K562 (cell line): ENCODE measurements at regions not wholly inside any gene's neighbourhood (a gene's known extent, or its start where the extent isn't known, plus 50 kb on each side); places are given as distances from the start of the nearest gene placed in this dataset.

Experiments used
- ATAC-seq: fragments of 200-7000 bp; cut with Tn5 transposase; 3 replicates; pipeline ENCODE4 v1.9.1; 2020; ENCODE audit warnings: moderate library complexity
- BruUV-seq: library from RNA; stranded (reverse); fragments of 400-500 nt; replicated peaks from 2 replicates; lab custom pipeline; 2021; lab: Mats Ljungman, UMichigan
- CTCF ChIA-PET: fragments of 300-600 bp; formaldehyde crosslinking; extraction: SDS; loops from one replicate; lab custom pipeline; 2021; ENCODE audit warnings: low intra/inter-chr PET ratio; lab: Yijun Ruan, JAX
- POLR2A ChIA-PET: fragments of 300-600, 350-650 bp; sonication (Branson Sonifier 250); formaldehyde crosslinking; extraction: SDS; loops from one replicate; lab custom pipeline; 2021; ENCODE audit warnings: antibody characterized with exemption, inconsistent platforms; lab: Yijun Ruan, JAX
- DNase-seq, 4 experiments: peaks; one replicate each; pipeline versions ENCODE4 v3.0.0 to v3.0.0-alpha.2; 2011 to 2018; ENCODE audit warnings: low spot score in 3 of 4, mixed read lengths in 3 of 4; ENCODE audit errors: extremely low read depth in 1 of 4
- FAIRE-seq: peaks from 2 replicates; lab custom pipeline; 2011; peaks lifted over from hg19 to GRCh38; lab: Jason Lieb, UNC
- H2AFZ ChIP-seq: 2 replicates; pipeline ENCODE4 v1.6.0; 2011; ENCODE audit warnings: low read depth, low read length, control low read depth, inconsistent platforms
- H3K27ac ChIP-seq: fragments of 200-600 bp; 3 replicates; pipeline ENCODE4 v1.8.0; 2011; ENCODE audit warnings: low read depth, mild to moderate bottlenecking, control low read depth, inconsistent platforms, low read length, moderate library complexity, mixed read lengths; ENCODE audit errors: extremely low read depth
- H3K27me3 ChIP-seq, 2 experiments: fragments of 300-600 bp in 1 of 2; 2 replicates in 1 of 2; 3 replicates in 1 of 2; pipeline versions ENCODE4 v1.6.0 to v1.8.0; 2011; ENCODE audit warnings: inconsistent platforms in 2 of 2, low read length in 2 of 2, mild to moderate bottlenecking in 1 of 2, mixed read lengths in 1 of 2, moderate library complexity in 1 of 2; ENCODE audit not compliant: control insufficient read depth in 2 of 2, insufficient read depth in 2 of 2
- H3K36me3 ChIP-seq: fragments of 300-600 bp; 3 replicates; pipeline ENCODE4 v1.8.0; 2011; ENCODE audit warnings: mild to moderate bottlenecking, low read length, inconsistent platforms; ENCODE audit not compliant: control insufficient read depth, insufficient read depth
- H3K4me1 ChIP-seq, 2 experiments: fragments of 200-600 bp in 1 of 2; replicated peaks in 1 of 2; 2 replicates in 1 of 2; 3 replicates in 1 of 2; pipeline versions ENCODE4 v1.5.1 to v1.8.0; 2011; ENCODE audit warnings: inconsistent platforms in 2 of 2, low read length in 2 of 2, mild to moderate bottlenecking in 1 of 2, mixed read lengths in 1 of 2, moderate library complexity in 1 of 2; ENCODE audit not compliant: control insufficient read depth in 2 of 2, insufficient read depth in 2 of 2
- H3K4me2 ChIP-seq: 2 replicates; pipeline ENCODE4 v1.6.1; 2011; ENCODE audit warnings: low read length, control low read depth, inconsistent platforms, mixed read lengths; ENCODE audit not compliant: insufficient read depth
- H3K4me3 ChIP-seq: fragments of 200-600 bp; sonication (generic), shearing (Covaris generic); 2 replicates; pipeline ENCODE4 v1.5.1; 2016; ENCODE audit warnings: control low read depth, inconsistent platforms
- H3K79me2 ChIP-seq: fragments of 200-600 bp; 3 replicates; pipeline ENCODE4 v1.8.0; 2011; ENCODE audit warnings: low read length, inconsistent platforms; ENCODE audit not compliant: control insufficient read depth, insufficient read depth
- H3K9ac ChIP-seq, 2 experiments: 2 replicates each; pipeline versions ENCODE4 v1.6.0 to v1.6.1; 2011; ENCODE audit warnings: low read depth in 2 of 2, low read length in 2 of 2, control low read depth in 1 of 2, inconsistent platforms in 1 of 2, mild to moderate bottlenecking in 1 of 2, mixed read lengths in 1 of 2; ENCODE audit not compliant: insufficient read depth in 1 of 2
- H3K9me1 ChIP-seq: one replicate; pipeline ENCODE4 v1.6.0; 2011; ENCODE audit warnings: inconsistent platforms, mild to moderate bottlenecking, low read length, moderate library complexity; ENCODE audit not compliant: control insufficient read depth, insufficient read depth
- H3K9me3 ChIP-seq: replicated peaks from 2 replicates; pipeline ENCODE4 v1.5.1; 2011; ENCODE audit warnings: low read depth, low read length, inconsistent platforms; ENCODE audit not compliant: control insufficient read depth, insufficient read depth
- H4K20me1 ChIP-seq: replicated peaks from 2 replicates; pipeline ENCODE4 v1.6.1; 2011; ENCODE audit warnings: low read length, inconsistent platforms, mixed read lengths; ENCODE audit not compliant: control insufficient read depth, insufficient read depth
- CBX5 ChIP-seq: IDR thresholded peaks from 2 replicates; pipeline ENCODE4 v1.6.1; 2014; ENCODE audit warnings: low read depth, borderline replicate concordance
- ELF2 ChIP-seq: fragments of 250-450 bp; sonication (Bioruptor Pico); IDR thresholded peaks from 2 replicates; pipeline ENCODE4 v1.5.0; 2021; ENCODE audit warnings: mild to moderate bottlenecking
- HDAC6 ChIP-seq: IDR thresholded peaks from 2 replicates; pipeline ENCODE4 v1.6.1; 2012; ENCODE audit warnings: low read depth, mild to moderate bottlenecking, control low read depth, inconsistent platforms, low read length, moderate library complexity
- KAT2B ChIP-seq: IDR thresholded peaks from one replicate; pipeline ENCODE4 v1.6.1; 2012; ENCODE audit warnings: low read depth, mild to moderate bottlenecking, control low read depth, inconsistent platforms, low read length, moderate library complexity
- MAFK ChIP-seq: IDR thresholded peaks from 2 replicates; pipeline ENCODE4 v1.6.1; 2011; ENCODE audit warnings: low read length, improper control_type of control experiment
- PHF8 ChIP-seq: fragments of 200-600 bp; sonication (generic); IDR thresholded peaks from 2 replicates; pipeline ENCODE4 v1.6.1; 2012; ENCODE audit warnings: mixed run types, mild to moderate bottlenecking, inconsistent platforms, low read length, moderate library complexity, borderline replicate concordance
- PKNOX1 ChIP-seq: fragments of 450-650 bp; IDR thresholded peaks from 2 replicates; pipeline ENCODE4 v1.6.1; 2016
- SIN3B ChIP-seq: fragments of 450-650 bp; IDR thresholded peaks from 2 replicates; pipeline ENCODE4 v1.6.1; 2017; ENCODE audit warnings: low read depth, mild to moderate bottlenecking, moderate library complexity
- SMARCC2 ChIP-seq: fragments of 450-650 bp; IDR thresholded peaks from 2 replicates; pipeline ENCODE4 v1.6.1; 2017; ENCODE audit warnings: antibody characterized with exemption, moderate library complexity, mild to moderate bottlenecking, low read depth
- ZBTB5 ChIP-seq: fragments of 450-650 bp; IDR thresholded peaks from 2 replicates; pipeline ENCODE4 v1.6.1; 2017; ENCODE audit warnings: antibody characterized with exemption
- ZC3H11A ChIP-seq: IDR thresholded peaks from 2 replicates; pipeline ENCODE4 v1.6.1; 2012; ENCODE audit warnings: low read depth, low read length, improper control_type of control experiment
- ZC3H4 ChIP-seq: sonication (generic); formaldehyde crosslinking; IDR thresholded peaks from 2 replicates; pipeline ENCODE4 v1.9.0; 2021; ENCODE audit warnings: missing genetic modification reagents, borderline replicate concordance
- ZSCAN29 ChIP-seq: fragments of 450-650 bp; IDR thresholded peaks from 2 replicates; pipeline ENCODE4 v1.6.1; 2017
- WGBS: fragments of 100-300 bp; shearing (Covaris generic); methylation state at CpG from one replicate; pipeline ENCODE4 v1.1.6; 2016; ENCODE audit warnings: low coverage, mixed read lengths; ENCODE audit not compliant: insufficient coverage; ENCODE audit errors: missing lambda C conversion rate; 5-methylcytosine and 5-hydroxymethylcytosine counted together
- in situ Hi-C: fragments of 300-500 bp; cut with MboI; formaldehyde crosslinking; loops from 4 replicates; pipeline ENCODE4 v1.15.0; 2018; ENCODE audit warnings: inconsistent platforms, mixed read lengths
- intact Hi-C: fragments of 100-400 bp; cut with micrococcal nuclease; formaldehyde crosslinking; loops from 2 replicates; pipeline ENCODE4 v1.14.2; 2022
- TF ChIP-seq, protein P1 (sequence below): fragments of 250-450 bp; sonication (Bioruptor Pico); IDR thresholded peaks from 2 replicates; pipeline ENCODE4 v1.8.0; 2022; ENCODE audit warnings: moderate library complexity, mild to moderate bottlenecking, inconsistent platforms
- TF ChIP-seq, protein P2 (sequence below): fragments of 250-450 bp; sonication (Bioruptor Pico); IDR thresholded peaks from 2 replicates; pipeline ENCODE4 v1.8.0; 2021; ENCODE audit warnings: borderline replicate concordance, mild to moderate bottlenecking, moderate library complexity; ENCODE audit not compliant: poor library complexity, severe bottlenecking
- TF ChIP-seq, protein P3 (sequence below): fragments of 250-450 bp; sonication (Bioruptor Pico); IDR thresholded peaks from 2 replicates; pipeline ENCODE4 v1.8.0; 2021; ENCODE audit warnings: moderate library complexity, mild to moderate bottlenecking, inconsistent platforms
- TF ChIP-seq, protein P4 (sequence below): sonication (generic); formaldehyde crosslinking; IDR thresholded peaks from 2 replicates; pipeline ENCODE4 v1.8.0; 2022; ENCODE audit warnings: mild to moderate bottlenecking, missing genetic modification reagents

DNA sequence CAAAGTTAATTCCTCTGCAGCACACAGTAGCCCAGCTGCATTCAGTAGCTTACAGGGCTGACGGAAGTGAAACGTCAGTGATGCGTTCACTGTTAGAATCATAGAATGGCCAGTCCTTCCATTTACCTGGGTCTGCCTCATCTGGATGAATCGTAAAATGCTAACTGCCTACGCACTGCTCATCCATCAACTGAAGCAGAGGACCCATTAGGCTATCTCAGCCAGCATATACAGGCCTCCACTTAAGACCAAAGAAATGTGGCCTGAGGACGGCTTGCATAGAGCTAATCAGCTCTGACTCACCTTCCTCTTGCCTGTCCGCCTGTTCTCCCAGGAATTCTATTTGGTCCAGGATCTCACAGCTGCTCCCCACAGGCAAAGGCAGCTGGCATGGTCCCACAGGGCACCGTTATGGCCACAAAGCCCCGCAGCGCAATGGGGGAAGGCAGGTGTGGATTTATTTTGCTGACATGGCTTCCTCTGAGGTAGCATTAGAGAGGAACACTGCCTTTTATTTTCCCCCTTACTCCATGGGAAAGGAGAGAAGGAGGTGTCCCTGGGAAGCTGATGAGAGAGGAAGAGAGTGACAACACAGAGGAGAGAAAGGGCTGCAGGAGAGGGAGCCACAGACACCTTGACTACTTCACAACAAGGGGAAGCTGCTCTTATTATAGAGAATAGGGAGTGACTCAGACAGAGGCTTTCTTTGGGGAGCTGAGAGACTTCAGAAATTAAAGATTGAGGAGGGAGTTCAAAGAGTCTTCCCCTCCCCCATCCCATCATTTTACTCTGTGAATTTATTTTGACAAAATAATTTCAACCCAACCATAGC is 177.6 kb downstream of the HHIPL2 start:
- no peaks in the 10 kb centered on the region for H3K4me1 ChIP-seq
- H4K20me1 ChIP-seq: no peaks in the 10 kb centered on the region
- no peak overlapping the region for H3K4me2 ChIP-seq
- intact Hi-C loops (no loop called here), in situ Hi-C loops (no loop called here)
- WGBS: 2% methylated on average over 10 of the region's 10 CpGs
- no peak overlapping the region for H2AFZ ChIP-seq
- H3K27me3 ChIP-seq: no peaks in the 10 kb centered on the region
- no peak overlapping the region for H3K9ac ChIP-seq
- H3K79me2 ChIP-seq: no peaks in the 10 kb centered on the region
- ChIA-PET CTCF (no interaction called here), POLR2A (no interaction called here)
- no TSS peak for BruUV-seq
- H3K9me3 ChIP-seq: no peaks in the 10 kb centered on the region
- H3K36me3 ChIP-seq: no peaks in the 10 kb centered on the region
- no peaks in the 10 kb centered on the region for H3K9me1 ChIP-seq
- ATAC-seq: no peak
- no peak overlapping the region for H3K27ac ChIP-seq
- H3K4me3 ChIP-seq: no peak overlapping the region
- DNase-seq: no peak
- no peak for FAIRE-seq
- TF ChIP-seq ZBTB5 (no peak), HDAC6 (no peak), ZSCAN29 (no peak), CBX5 (no peak), SMARCC2 (no peak), PKNOX1 (no peak), KAT2B (no peak), ZC3H4 (CRISPR knock-in tag) (no peak), SIN3B (no peak), ELF2 (no peak), PHF8 (no peak), ZC3H11A (no peak), MAFK (no peak)
- TF ChIP-seq, protein P1, sequence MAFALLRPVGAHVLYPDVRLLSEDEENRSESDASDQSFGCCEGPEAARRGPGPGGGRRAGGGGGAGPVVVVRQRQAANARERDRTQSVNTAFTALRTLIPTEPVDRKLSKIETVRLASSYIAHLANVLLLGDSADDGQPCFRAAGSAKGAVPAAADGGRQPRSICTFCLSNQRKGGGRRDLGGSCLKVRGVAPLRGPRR (CRISPR knock-in tag): no peak
- TF ChIP-seq, protein P2, sequence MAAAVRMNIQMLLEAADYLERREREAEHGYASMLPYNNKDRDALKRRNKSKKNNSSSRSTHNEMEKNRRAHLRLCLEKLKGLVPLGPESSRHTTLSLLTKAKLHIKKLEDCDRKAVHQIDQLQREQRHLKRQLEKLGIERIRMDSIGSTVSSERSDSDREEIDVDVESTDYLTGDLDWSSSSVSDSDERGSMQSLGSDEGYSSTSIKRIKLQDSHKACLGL (CRISPR knock-in tag): no peak
- TF ChIP-seq, protein P3, sequence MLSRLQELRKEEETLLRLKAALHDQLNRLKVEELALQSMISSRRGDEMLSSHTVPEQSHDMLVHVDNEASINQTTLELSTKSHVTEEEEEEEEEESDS (CRISPR knock-in tag): no peak
- TF ChIP-seq, protein P4, sequence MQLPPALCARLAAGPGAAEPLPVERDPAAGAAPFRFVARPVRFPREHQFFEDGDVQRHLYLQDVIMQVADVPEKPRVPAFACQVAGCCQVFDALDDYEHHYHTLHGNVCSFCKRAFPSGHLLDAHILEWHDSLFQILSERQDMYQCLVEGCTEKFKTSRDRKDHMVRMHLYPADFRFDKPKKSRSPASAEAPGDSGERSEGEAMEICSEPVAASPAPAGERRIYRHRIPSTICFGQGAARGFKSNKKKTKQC (CRISPR knock-in tag): no peak
